ENCODE measurements at regions not wholly inside any gene's neighbourhood (a gene's known extent, or its start where the extent isn't known, plus 50 kb on each side); places are given as distances from the start of the nearest gene placed in this dataset.

- no peaks in the 10 kb centered on the region for H3K27me3 ChIP-seq (replicated peaks)
- no peak overlapping the region for H3K4me3 ChIP-seq
- DNase-seq (ENCODE audit: low read depth in 1 of 2, low spot score in 2 of 2), result no peak
- H3K36me3 ChIP-seq, result no peaks in the 10 kb centered on the region
- H3K27ac ChIP-seq, result no peak overlapping the region
- no peaks in the 10 kb centered on the region for H3K9me3 ChIP-seq (replicated peaks)
- peaks cover 23% of the 10 kb centered on the region for H3K4me1 ChIP-seq (replicated peaks)
These were observed 195.7 kb upstream of the CELF2 start for GRCh38 chr10:10821926-10822325.

GRCh38 chr10:10824591-10825148, 193.0 kb upstream of the CELF2 start:
- Histone ChIP-seq H3K36me3 (no peaks in the 10 kb centered on the region), H3K4me1 (replicated peaks) (peaks cover 23% of the 10 kb centered on the region), H3K9me3 (replicated peaks) (no peaks in the 10 kb centered on the region), H3K27ac (no peak overlapping the region), H3K27me3 (replicated peaks) (no peaks in the 10 kb centered on the region), H3K4me3 (no peak overlapping the region)
- peak in 1 of 2 experiments; percentile 26 for DNase-seq (ENCODE audit: low read depth in 1 of 2, low spot score in 2 of 2)

- peak in 1 of 2 experiments; percentile 22 for DNase-seq (ENCODE audit: low read depth in 1 of 2, low spot score in 2 of 2)
- H3K36me3 ChIP-seq, result no peaks in the 10 kb centered on the region
- H3K9me3 ChIP-seq (replicated peaks), result no peaks in the 10 kb centered on the region
- no peaks in the 10 kb centered on the region for H3K27me3 ChIP-seq (replicated peaks)
- peaks cover 27% of the 10 kb centered on the region for H3K4me1 ChIP-seq (replicated peaks)
- no peak overlapping the region for H3K4me3 ChIP-seq
- H3K27ac ChIP-seq, result no peak overlapping the region
These were observed 191.5 kb upstream of the CELF2 start for GRCh38 chr10:10826125-10826524.

DNA sequence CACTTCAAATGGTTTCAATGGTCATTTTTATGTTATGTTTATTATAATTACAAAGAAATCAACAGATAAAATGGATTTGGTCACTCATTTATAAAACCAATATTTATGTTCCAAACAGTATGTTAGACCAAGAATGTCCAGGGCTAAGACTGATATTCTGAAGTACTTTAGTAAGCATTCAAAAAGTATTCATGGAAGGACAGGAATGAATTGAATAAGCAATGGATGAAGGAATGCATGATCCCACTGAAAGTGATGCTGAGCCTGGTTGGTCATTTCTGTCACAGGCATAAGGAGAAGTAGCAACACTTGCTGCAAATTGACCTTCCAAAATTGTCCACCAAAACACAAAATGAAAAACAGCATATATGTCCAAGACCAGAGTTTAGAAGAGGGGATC, 189.0 kb upstream of the CELF2 start:
- Histone ChIP-seq H3K27ac (no peak overlapping the region), H3K36me3 (no peaks in the 10 kb centered on the region), H3K4me1 (replicated peaks) (peaks cover 31% of the 10 kb centered on the region), H3K9me3 (replicated peaks) (peaks cover 2% of the 10 kb centered on the region; the same call in 1 of the 2 replicates), H3K4me3 (no peak overlapping the region), H3K27me3 (replicated peaks) (no peaks in the 10 kb centered on the region)
- DNase-seq (ENCODE audit: low read depth in 1 of 2, low spot score in 2 of 2), result no peak

- Histone ChIP-seq H3K4me3 (no peak overlapping the region), H3K4me1 (replicated peaks) (peaks cover 25% of the 10 kb centered on the region), H3K27me3 (replicated peaks) (no peaks in the 10 kb centered on the region), H3K36me3 (no peaks in the 10 kb centered on the region), H3K9me3 (replicated peaks) (peaks cover 2% of the 10 kb centered on the region; the same call in 1 of the 2 replicates), H3K27ac (no peak overlapping the region)
- no peak for DNase-seq (ENCODE audit: low read depth in 1 of 2, low spot score in 2 of 2)
These were observed 188.1 kb upstream of the CELF2 start for GRCh38 chr10:10829576-10829975.

GRCh38 chr10:10830293-10830986, 187.2 kb upstream of the CELF2 start:
- peak in 1 of 2 experiments; percentile 16 for DNase-seq (ENCODE audit: low read depth in 1 of 2, low spot score in 2 of 2)
- Histone ChIP-seq H3K27me3 (replicated peaks) (no peaks in the 10 kb centered on the region), H3K36me3 (no peaks in the 10 kb centered on the region), H3K27ac (peak overlapping the region; percentile 60), H3K9me3 (replicated peaks) (peaks cover 2% of the 10 kb centered on the region; the same call in 1 of the 2 replicates), H3K4me3 (no peak overlapping the region), H3K4me1 (replicated peaks) (peaks cover 17% of the 10 kb centered on the region)

DNA sequence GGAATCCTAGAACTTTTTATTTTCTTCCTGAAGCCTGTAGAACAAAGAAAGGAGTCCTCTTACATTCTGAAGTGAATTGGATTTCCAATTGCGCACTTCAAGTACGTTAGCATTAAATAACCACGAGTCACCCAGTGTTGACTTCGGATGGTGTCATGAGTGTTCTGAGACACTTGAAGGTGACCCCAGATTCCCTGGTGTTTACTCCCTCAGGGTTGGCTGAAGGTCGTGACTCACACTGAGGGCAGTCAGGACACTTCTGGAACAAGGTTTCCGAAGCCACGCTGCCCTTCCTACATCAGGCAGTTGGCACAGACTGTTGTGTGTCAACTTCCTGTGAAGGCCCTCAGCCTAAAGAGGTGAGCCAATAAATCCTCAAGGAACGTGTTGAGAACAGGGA, 186.6 kb upstream of the CELF2 start:
- H3K27me3 ChIP-seq (replicated peaks), result no peaks in the 10 kb centered on the region
- H3K27ac ChIP-seq, result peak overlapping the region; percentile 60
- no peaks in the 10 kb centered on the region for H3K36me3 ChIP-seq
- H3K9me3 ChIP-seq (replicated peaks), result peaks cover 2% of the 10 kb centered on the region; the same call in 1 of the 2 replicates
- no peak overlapping the region for H3K4me3 ChIP-seq
- peaks cover 12% of the 10 kb centered on the region for H3K4me1 ChIP-seq (replicated peaks)
- peak; percentile 23 to 42 for DNase-seq (ENCODE audit: low read depth in 1 of 2, low spot score in 2 of 2)

DNA sequence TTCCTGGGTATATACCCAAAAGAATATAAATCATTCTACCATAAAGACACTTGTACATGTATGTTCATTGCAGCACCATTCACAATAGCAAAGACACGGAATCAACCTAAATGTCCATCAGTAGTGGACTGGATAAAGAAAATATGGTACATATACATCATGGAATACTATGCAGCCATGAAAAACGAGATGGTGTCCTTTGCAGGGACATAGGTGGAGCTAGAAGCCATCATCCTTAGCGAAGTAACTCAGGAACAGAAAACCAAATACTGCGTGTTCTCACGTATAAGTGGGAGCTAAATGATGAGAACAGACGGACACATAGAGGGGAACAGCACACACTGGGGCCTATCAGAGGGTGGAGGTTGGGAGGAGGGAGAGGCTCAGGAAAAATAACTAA, 183.7 kb upstream of the CELF2 start:
- no peak for DNase-seq (ENCODE audit: low read depth in 1 of 2, low spot score in 2 of 2)

DNA sequence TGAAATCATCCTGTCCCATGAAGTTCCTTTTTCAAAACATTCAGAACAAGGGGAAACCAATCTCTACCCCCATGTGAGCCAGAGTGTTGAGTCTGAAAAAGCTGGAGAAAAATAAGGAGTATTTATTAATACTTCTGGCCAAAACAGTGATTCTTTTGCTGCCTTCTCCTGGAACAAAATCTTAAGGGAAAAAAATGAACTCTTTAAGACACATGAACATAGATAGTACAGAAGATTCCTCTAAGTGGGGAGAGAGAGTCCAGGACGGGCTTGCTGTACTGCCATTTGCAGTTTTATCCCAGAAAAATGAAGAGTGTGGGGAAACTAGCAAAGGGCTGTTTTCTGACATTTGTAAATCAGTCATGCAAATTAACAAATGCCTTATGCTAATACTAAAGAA, 173.4 kb upstream of the CELF2 start:
- no peak for DNase-seq (ENCODE audit: low read depth in 1 of 2, low spot score in 2 of 2)
- no peak overlapping the region for H3K4me3 ChIP-seq
- peaks cover 4% of the 10 kb centered on the region for H3K27me3 ChIP-seq (replicated peaks)
- H3K27ac ChIP-seq, result no peak overlapping the region
- no peaks in the 10 kb centered on the region for H3K4me1 ChIP-seq (replicated peaks)
- H3K9me3 ChIP-seq (replicated peaks), result no peaks in the 10 kb centered on the region
- no peaks in the 10 kb centered on the region for H3K36me3 ChIP-seq

More for the DNA sequence above, 183.7 kb upstream of the CELF2 start:
- Histone ChIP-seq H3K36me3 (no peaks in the 10 kb centered on the region), H3K9me3 (replicated peaks) (peaks cover 2% of the 10 kb centered on the region; the same call in 1 of the 2 replicates), H3K27me3 (replicated peaks) (no peaks in the 10 kb centered on the region), H3K4me1 (replicated peaks) (peaks cover 8% of the 10 kb centered on the region), H3K4me3 (no peak overlapping the region), H3K27ac (no peak overlapping the region)

DNA sequence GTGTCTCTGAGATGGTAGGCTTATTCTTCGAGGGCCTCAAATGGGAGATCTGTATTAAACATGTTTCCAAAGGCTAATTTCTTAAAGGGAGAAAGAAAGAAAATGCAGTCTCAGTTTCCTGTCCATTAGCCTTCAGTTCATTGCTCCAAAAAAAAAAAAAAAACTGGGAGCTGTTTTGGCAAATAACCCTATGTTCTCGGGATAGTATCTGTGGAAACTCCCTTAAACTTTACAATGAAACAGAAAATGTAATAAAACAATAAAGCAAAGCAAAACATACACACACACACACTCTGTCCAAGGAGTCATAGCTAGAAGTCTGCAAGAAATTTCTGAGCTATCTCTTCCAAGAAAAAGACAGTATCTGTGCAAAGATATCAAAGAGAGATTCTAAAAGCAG, 172.5 kb upstream of the CELF2 start:
- H3K27ac ChIP-seq, result no peak overlapping the region
- no peaks in the 10 kb centered on the region for H3K4me1 ChIP-seq (replicated peaks)
- H3K36me3 ChIP-seq, result no peaks in the 10 kb centered on the region
- H3K27me3 ChIP-seq (replicated peaks), result peaks cover 4% of the 10 kb centered on the region
- H3K4me3 ChIP-seq, result no peak overlapping the region
- no peak for DNase-seq (ENCODE audit: low read depth in 1 of 2, low spot score in 2 of 2)
- H3K9me3 ChIP-seq (replicated peaks), result no peaks in the 10 kb centered on the region

- no peaks in the 10 kb centered on the region for H3K9me3 ChIP-seq (replicated peaks)
- H3K36me3 ChIP-seq, result no peaks in the 10 kb centered on the region
- DNase-seq (ENCODE audit: low read depth in 1 of 2, low spot score in 2 of 2), result no peak
- no peak overlapping the region for H3K4me3 ChIP-seq
- no peak overlapping the region for H3K27ac ChIP-seq
- H3K4me1 ChIP-seq (replicated peaks), result no peaks in the 10 kb centered on the region
- peaks cover 4% of the 10 kb centered on the region for H3K27me3 ChIP-seq (replicated peaks)
These were observed 171.7 kb upstream of the CELF2 start for GRCh38 chr10:10845826-10846503.

DNA sequence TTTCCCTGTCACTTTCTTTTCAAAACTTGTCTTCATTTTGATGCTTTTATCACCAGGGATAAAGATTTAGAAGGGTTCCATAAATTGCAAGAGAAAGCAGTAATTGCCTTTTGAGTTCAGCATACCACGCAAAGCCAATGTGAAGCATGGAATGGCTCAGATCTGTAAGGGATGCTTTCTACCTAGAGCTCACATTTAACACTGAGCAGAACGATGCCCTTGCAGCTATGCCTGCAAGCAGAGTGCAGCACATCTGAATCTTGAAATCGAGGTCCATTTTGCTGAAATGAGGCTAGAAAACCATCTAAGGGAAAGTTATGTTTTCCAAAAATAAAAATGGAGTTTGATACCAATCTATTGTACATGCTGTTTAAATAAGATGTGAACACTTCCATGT, 171.2 kb upstream of the CELF2 start:
- DNase-seq (ENCODE audit: low read depth in 1 of 2, low spot score in 2 of 2), result no peak
- Histone ChIP-seq H3K4me3 (no peak overlapping the region), H3K4me1 (replicated peaks) (no peaks in the 10 kb centered on the region), H3K36me3 (no peaks in the 10 kb centered on the region), H3K27me3 (replicated peaks) (peaks cover 4% of the 10 kb centered on the region), H3K9me3 (replicated peaks) (no peaks in the 10 kb centered on the region), H3K27ac (no peak overlapping the region)

DNA sequence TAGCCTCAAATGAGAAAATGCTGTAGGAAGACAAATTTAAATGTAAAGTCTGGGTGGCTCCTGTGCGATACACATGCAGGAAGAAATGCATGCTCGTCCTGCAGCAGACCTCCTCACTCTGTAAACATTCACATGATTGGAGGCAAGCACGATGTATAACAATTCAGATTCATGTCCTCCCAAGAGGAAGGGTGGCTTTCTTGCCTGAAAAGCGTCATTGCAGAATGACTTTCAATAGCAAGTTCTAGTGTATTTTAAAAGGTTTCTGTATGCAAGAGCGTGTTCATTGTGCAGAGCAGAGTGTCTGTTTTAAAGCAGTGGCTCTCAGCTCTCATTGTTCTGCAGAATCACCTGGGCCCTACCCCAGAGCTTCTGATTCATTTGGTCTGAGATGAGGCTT, 170.3 kb upstream of the CELF2 start:
- no peak for DNase-seq (ENCODE audit: low read depth in 1 of 2, low spot score in 2 of 2)

GRCh38 chr10:10848488-10849111, 169.1 kb upstream of the CELF2 start:
- DNase-seq (ENCODE audit: low read depth in 1 of 2, low spot score in 2 of 2), result no peak
- Histone ChIP-seq H3K4me1 (replicated peaks) (no peaks in the 10 kb centered on the region), H3K4me3 (no peak overlapping the region), H3K36me3 (no peaks in the 10 kb centered on the region), H3K9me3 (replicated peaks) (no peaks in the 10 kb centered on the region; the same call in 1 of the 2 replicates), H3K27me3 (replicated peaks) (peaks cover 2% of the 10 kb centered on the region), H3K27ac (no peak overlapping the region)

More for the DNA sequence above, 170.3 kb upstream of the CELF2 start:
- H3K27me3 ChIP-seq (replicated peaks), result peaks cover 4% of the 10 kb centered on the region
- no peaks in the 10 kb centered on the region for H3K4me1 ChIP-seq (replicated peaks)
- H3K9me3 ChIP-seq (replicated peaks), result no peaks in the 10 kb centered on the region
- H3K4me3 ChIP-seq, result no peak overlapping the region
- H3K36me3 ChIP-seq, result no peaks in the 10 kb centered on the region
- H3K27ac ChIP-seq, result no peak overlapping the region
